Liver (tissue), 3 donors: ENCODE measurements at regions not wholly inside any gene's neighbourhood (a gene's known extent, or its start where the extent isn't known, plus 50 kb on each side); places are given as distances from the start of the nearest gene placed in this dataset.

Experiments used
- ATF3 ChIP-seq: IDR thresholded peaks from 2 replicates; pipeline ENCODE4 v1.6.1; 2016; ENCODE audit warnings: antibody characterized with exemption
- CTCF ChIP-seq: fragments of 150-350 bp; IDR thresholded peaks from 2 replicates; pipeline ENCODE4 v1.5.1; 2017; ENCODE audit warnings: improper control_type of control experiment, low read depth, low read length; ENCODE audit not compliant: missing input control
- EGR1 ChIP-seq, 2 donors: IDR thresholded peaks; 2 replicates each; pipeline ENCODE4 v1.6.1; 2016 to 2018; ENCODE audit warnings: antibody characterized with exemption in 2 of 2, low read depth in 2 of 2
- FOXA1 ChIP-seq: IDR thresholded peaks from 2 replicates; pipeline ENCODE4 v1.6.1; 2016; ENCODE audit warnings: antibody characterized with exemption
- GABPA ChIP-seq, 2 donors: IDR thresholded peaks in 1 of 2; conservative IDR thresholded peaks in 1 of 2; 2 replicates each; pipeline ENCODE4 v1.6.1; 2016; ENCODE audit warnings: antibody characterized with exemption in 2 of 2, mild to moderate bottlenecking in 1 of 2, moderate library complexity in 1 of 2
- HNF4G ChIP-seq: IDR thresholded peaks from 2 replicates; pipeline ENCODE4 v1.6.1; 2016; ENCODE audit warnings: antibody characterized with exemption
- MAX ChIP-seq: IDR thresholded peaks from 2 replicates; pipeline ENCODE4 v1.6.1; 2016; ENCODE audit warnings: antibody characterized with exemption
- RAD21 ChIP-seq, 2 donors: IDR thresholded peaks; 2 replicates each; pipeline ENCODE4 v1.6.1; 2016; ENCODE audit warnings: antibody characterized with exemption in 2 of 2, mild to moderate bottlenecking in 2 of 2
- REST ChIP-seq: IDR thresholded peaks from 2 replicates; pipeline ENCODE4 v1.6.1; 2016; ENCODE audit warnings: antibody characterized with exemption, mild to moderate bottlenecking
- RXRA ChIP-seq, 2 donors: IDR thresholded peaks; 2 replicates each; pipeline ENCODE4 v1.6.1; 2017 to 2018; ENCODE audit warnings: antibody characterized with exemption in 2 of 2, mild to moderate bottlenecking in 1 of 2
- SP1 ChIP-seq: IDR thresholded peaks from 2 replicates; pipeline ENCODE4 v1.6.1; 2018; ENCODE audit warnings: antibody characterized with exemption, mild to moderate bottlenecking
- TAF1 ChIP-seq: conservative IDR thresholded peaks from 2 replicates; pipeline ENCODE4 v1.6.1; 2016; ENCODE audit warnings: antibody characterized with exemption, mild to moderate bottlenecking
- YY1 ChIP-seq: IDR thresholded peaks from 2 replicates; pipeline ENCODE4 v1.6.1; 2016; ENCODE audit warnings: antibody characterized with exemption, mild to moderate bottlenecking
- ZBTB33 ChIP-seq: IDR thresholded peaks from 2 replicates; pipeline ENCODE4 v1.6.1; 2016; ENCODE audit warnings: antibody characterized with exemption
- donor health status: healthy.
- donor health status: healthy.

GRCh38 chr3:162769564-162769963 lies 1273.0 kb downstream of the OTOL1 start:
- TF ChIP-seq CTCF (no peak), TAF1 (no peak), EGR1 (IDR thresholded peaks at IDR 0.05; ENCODE audit: low read depth in 2 of 2) (no peak), FOXA1 (no peak), MAX (no peak), REST (no peak), ZBTB33 (no peak), RAD21 (IDR thresholded peaks at IDR 0.05) (no peak), GABPA (IDR thresholded peaks at IDR 0.05 in 1 of 2, conservative IDR thresholded peaks at IDR 0.05 in 1 of 2) (no peak), YY1 (no peak), SP1 (no peak), HNF4G (no peak), RXRA (IDR thresholded peaks at IDR 0.05) (no peak), ATF3 (no peak)
